ENCODE measurements at regions not wholly inside any gene's neighbourhood (a gene's known extent, or its start where the extent isn't known, plus 50 kb on each side); places are given as distances from the start of the nearest gene placed in this dataset.

DNA sequence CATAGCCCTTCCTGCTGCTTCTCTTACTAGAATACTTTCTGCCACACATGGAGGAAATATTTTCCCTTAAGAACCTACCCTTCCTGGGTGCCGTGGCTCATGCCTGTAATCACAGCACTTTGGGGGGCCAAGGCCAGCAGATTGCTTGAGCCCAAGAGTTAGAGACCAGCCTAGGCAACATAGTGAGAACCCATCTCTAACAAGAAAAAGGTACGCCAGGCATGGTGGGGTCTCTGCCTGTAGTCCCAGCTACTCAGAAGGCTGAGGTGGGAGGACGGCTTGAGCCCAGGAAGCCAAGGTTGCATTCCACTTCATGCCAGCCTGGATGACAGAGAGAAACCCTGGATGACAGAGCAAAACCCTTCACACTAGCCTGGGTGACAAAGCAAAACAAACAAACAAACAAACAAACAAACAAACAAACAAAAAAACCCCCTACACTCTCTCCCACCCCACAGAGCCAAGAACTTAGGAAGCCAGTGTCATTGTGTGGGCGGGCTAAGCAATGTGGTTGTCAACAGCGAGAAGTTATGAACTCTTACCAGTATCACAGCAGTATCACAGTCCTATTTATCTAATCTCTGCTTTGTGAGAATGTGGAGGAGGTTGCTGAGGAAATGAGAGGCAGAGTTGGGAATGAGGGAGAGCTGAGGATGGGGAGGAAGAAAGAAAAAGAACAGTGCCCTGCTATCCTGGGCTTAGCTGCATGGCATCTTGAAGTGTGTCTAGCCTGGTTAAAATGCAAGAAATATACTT, 53.8 kb upstream of the CLEC14A start:
- TF ChIP-seq, protein P1, sequence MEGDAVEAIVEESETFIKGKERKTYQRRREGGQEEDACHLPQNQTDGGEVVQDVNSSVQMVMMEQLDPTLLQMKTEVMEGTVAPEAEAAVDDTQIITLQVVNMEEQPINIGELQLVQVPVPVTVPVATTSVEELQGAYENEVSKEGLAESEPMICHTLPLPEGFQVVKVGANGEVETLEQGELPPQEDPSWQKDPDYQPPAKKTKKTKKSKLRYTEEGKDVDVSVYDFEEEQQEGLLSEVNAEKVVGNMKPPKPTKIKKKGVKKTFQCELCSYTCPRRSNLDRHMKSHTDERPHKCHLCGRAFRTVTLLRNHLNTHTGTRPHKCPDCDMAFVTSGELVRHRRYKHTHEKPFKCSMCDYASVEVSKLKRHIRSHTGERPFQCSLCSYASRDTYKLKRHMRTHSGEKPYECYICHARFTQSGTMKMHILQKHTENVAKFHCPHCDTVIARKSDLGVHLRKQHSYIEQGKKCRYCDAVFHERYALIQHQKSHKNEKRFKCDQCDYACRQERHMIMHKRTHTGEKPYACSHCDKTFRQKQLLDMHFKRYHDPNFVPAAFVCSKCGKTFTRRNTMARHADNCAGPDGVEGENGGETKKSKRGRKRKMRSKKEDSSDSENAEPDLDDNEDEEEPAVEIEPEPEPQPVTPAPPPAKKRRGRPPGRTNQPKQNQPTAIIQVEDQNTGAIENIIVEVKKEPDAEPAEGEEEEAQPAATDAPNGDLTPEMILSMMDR (IDR thresholded peaks at IDR 0.05), result no peak
- TF ChIP-seq POLR2A (IDR thresholded peaks at IDR 0.05), result no peak

Measured in stomach (tissue), 4 donors.